ENCODE measurements at regions not wholly inside any gene's neighbourhood (a gene's known extent, or its start where the extent isn't known, plus 50 kb on each side); places are given as distances from the start of the nearest gene placed in this dataset.
A peak's percentile ranks its signal among the peaks of the same experiment; 100 is the strongest.

- ATAC-seq (no peak), DNase-seq (no peak)
- H3K36me3 Mint-ChIP-seq (ENCODE audit: low read depth), result no peaks in the 10 kb centered on the region
- intact Hi-C loops (cut with micrococcal nuclease), result no loop called here
- H3K4me3 Mint-ChIP-seq, result no peak overlapping the region
- ChIA-PET CTCF (no interaction called here), POLR2A (no interaction called here)
- H3K4me1 Mint-ChIP-seq (ENCODE audit: low read depth), result no peaks in the 10 kb centered on the region
- no peaks in the 10 kb centered on the region for H3K9me3 Mint-ChIP-seq
- H3K27me3 Mint-ChIP-seq, result no peaks in the 10 kb centered on the region
- TF ChIP-seq, protein P1, sequence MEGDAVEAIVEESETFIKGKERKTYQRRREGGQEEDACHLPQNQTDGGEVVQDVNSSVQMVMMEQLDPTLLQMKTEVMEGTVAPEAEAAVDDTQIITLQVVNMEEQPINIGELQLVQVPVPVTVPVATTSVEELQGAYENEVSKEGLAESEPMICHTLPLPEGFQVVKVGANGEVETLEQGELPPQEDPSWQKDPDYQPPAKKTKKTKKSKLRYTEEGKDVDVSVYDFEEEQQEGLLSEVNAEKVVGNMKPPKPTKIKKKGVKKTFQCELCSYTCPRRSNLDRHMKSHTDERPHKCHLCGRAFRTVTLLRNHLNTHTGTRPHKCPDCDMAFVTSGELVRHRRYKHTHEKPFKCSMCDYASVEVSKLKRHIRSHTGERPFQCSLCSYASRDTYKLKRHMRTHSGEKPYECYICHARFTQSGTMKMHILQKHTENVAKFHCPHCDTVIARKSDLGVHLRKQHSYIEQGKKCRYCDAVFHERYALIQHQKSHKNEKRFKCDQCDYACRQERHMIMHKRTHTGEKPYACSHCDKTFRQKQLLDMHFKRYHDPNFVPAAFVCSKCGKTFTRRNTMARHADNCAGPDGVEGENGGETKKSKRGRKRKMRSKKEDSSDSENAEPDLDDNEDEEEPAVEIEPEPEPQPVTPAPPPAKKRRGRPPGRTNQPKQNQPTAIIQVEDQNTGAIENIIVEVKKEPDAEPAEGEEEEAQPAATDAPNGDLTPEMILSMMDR (IDR thresholded peaks at IDR 0.05), result no peak
- no peak overlapping the region for H3K27ac Mint-ChIP-seq
These were observed 89.8 kb upstream of the ACSL4 start for GRCh38 chrX:109822861-109823260.

DNA sequence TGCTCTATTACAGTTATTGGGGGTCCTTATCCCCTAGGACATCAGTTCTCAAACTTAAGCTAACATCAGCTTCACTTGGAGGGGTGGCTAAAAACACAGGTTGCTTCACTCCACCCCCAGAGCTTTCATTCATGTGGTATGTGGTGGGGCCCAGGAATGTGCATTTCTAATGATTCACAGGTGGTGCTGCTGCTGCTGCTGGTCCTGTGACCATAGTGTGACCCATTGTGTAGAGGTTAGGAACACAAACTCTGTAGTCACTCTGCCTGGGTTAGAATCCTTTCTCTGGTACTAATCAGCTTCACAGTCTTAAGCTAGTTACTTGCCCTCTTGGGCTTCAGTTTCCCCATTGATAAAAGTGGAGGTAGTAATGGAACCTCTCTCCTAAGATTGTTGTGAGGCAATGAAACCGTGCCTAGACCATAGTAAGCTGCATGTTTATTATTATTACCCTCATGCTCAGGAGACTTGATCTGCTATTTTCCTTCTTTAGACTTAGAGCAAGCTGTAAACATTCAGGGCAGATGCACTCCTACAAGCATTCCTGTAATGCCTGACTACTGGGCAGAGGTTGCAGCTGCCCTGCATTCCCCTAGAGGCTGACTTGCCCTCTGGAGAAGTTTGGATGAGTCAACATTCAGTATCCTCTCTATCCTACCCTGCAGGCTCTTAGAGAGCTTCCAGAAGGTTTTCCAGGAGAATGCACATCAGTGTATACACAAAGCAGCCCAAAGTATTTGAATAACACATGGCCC is 94.1 kb upstream of the ACSL4 start:
- Mint-ChIP-seq H3K9me3 (no peaks in the 10 kb centered on the region), H3K36me3 (ENCODE audit: low read depth) (no peaks in the 10 kb centered on the region), H3K4me1 (ENCODE audit: low read depth) (peaks cover 3% of the 10 kb centered on the region), H3K27ac (no peak overlapping the region), H3K27me3 (no peaks in the 10 kb centered on the region), H3K4me3 (no peak overlapping the region)
- ATAC-seq (no peak), DNase-seq (peak; percentile 4)
- ChIA-PET CTCF (interaction anchor here (1.1 kb wide), 1 partner anchor 26 kb away, joined by 3 read pairs; no protein-coding TSS in a partner anchor), POLR2A (no interaction called here)
- TF ChIP-seq, protein P1 (IDR thresholded peaks at IDR 0.05), result no peak
- intact Hi-C loops (cut with micrococcal nuclease), result no loop called here

DNA sequence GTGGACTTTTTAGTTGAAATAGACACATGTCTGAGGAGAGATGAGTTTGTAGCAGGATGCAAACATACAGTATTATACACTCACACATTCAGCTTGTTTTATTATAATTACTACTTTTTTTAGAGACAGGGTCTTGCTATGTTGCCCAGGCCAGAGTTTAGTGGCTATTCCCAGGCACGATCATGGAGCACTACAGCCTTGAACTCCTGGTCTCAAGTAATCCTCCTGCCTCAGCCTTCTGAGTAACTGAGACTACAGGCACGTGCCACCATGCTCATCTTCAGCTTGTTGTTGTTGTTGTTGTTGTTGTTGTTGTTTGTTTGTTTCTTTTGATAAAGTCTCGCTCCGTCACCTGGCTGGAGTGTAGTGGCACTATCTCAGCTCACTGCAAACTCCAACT is 94.7 kb upstream of the ACSL4 start:
- DNase-seq (no peak), ATAC-seq (no peak)
- Mint-ChIP-seq H3K27me3 (no peaks in the 10 kb centered on the region), H3K4me3 (no peak overlapping the region), H3K9me3 (no peaks in the 10 kb centered on the region), H3K4me1 (ENCODE audit: low read depth) (peaks cover 3% of the 10 kb centered on the region), H3K36me3 (ENCODE audit: low read depth) (no peaks in the 10 kb centered on the region), H3K27ac (no peak overlapping the region)
- TF ChIP-seq, protein P1 (IDR thresholded peaks at IDR 0.05), result no peak
- POLR2A ChIA-PET, result no interaction called here
- intact Hi-C loops (cut with micrococcal nuclease), result no loop called here
- CTCF ChIA-PET, result interaction anchor here (1.1 kb wide), 1 partner anchor 26 kb away, joined by 3 read pairs; no protein-coding TSS in a partner anchor

DNA sequence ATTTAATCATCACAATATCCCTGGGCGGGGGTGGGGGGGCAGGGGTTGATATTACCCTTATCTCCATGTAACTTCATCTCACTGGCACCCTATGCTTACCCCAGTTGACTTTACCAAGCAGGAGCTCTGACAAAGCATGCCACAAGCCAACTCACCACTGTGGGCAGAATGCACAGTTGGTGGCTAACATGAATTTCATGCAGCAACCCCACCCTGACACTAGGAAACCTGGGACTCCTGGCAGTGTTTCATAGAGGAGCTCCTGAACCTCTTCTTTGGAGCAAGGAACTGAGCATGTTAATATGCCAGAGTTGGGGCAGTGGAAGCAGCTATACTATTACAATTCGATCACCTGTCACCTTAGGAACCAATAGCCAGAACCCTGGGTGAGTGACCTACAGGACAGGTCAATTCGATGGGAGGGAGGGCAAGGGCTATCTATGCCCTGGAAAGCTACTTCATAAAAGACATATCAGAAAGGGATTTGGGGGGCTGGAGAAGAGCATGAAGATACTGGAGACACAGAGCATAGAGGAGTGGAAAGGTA is 97.2 kb upstream of the ACSL4 start:
- ChIA-PET POLR2A (no interaction called here), CTCF (no interaction called here)
- no peaks in the 10 kb centered on the region for H3K9me3 Mint-ChIP-seq
- H3K4me3 Mint-ChIP-seq, result no peak overlapping the region
- intact Hi-C loops (cut with micrococcal nuclease), result no loop called here
- TF ChIP-seq, protein P1 (IDR thresholded peaks at IDR 0.05), result no peak
- no peak overlapping the region for H3K27ac Mint-ChIP-seq
- H3K36me3 Mint-ChIP-seq (ENCODE audit: low read depth), result no peaks in the 10 kb centered on the region
- DNase-seq (no peak), ATAC-seq (no peak)
- no peaks in the 10 kb centered on the region for H3K27me3 Mint-ChIP-seq
- H3K4me1 Mint-ChIP-seq (ENCODE audit: low read depth), result peaks cover 3% of the 10 kb centered on the region

- ChIA-PET CTCF (interaction anchor here (0.6 kb wide), 1 partner anchor 30 kb away, joined by 3 read pairs; no protein-coding TSS in a partner anchor), POLR2A (no interaction called here)
- no peak overlapping the region for H3K4me3 Mint-ChIP-seq
- intact Hi-C loops (cut with micrococcal nuclease), result no loop called here
- ATAC-seq (no peak), DNase-seq (no peak)
- no peaks in the 10 kb centered on the region for H3K27me3 Mint-ChIP-seq
- peaks cover 3% of the 10 kb centered on the region for H3K4me1 Mint-ChIP-seq (ENCODE audit: low read depth)
- no peaks in the 10 kb centered on the region for H3K36me3 Mint-ChIP-seq (ENCODE audit: low read depth)
- TF ChIP-seq, protein P1 (IDR thresholded peaks at IDR 0.05), result no peak
- H3K27ac Mint-ChIP-seq, result no peak overlapping the region
- no peaks in the 10 kb centered on the region for H3K9me3 Mint-ChIP-seq
These were observed 97.7 kb upstream of the ACSL4 start for GRCh38 chrX:109830704-109831206.
